ENCODE measurements at regions not wholly inside any gene's neighbourhood (a gene's known extent, or its start where the extent isn't known, plus 50 kb on each side); places are given as distances from the start of the nearest gene placed in this dataset.

- no peak for DNase-seq
Observed at GRCh38 chr15:100824211-100824610, 55.4 kb upstream of the ALDH1A3 start.

DNA sequence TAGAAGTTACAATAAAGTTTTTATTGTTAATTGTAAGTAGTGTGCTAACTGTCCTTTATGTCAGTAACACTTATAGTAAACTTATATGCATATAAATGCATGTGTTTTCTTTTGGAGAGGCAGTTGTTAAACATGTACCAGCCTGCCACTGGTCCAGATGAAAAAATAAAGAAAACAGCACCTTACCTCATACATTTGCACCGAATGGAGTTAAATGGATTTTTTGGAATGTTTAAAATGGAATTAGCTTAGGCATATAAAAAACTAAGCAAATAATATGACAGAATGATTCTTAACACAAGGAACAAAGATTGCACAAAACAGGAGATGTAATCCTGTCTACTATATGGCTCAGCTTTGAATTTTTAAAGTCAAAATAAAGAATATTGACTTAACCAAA, 50.2 kb upstream of the ALDH1A3 start:
- DNase-seq: no peak

All from SW 1271 (cell line).